SK-N-MC (cell line): ENCODE measurements at regions not wholly inside any gene's neighbourhood (a gene's known extent, or its start where the extent isn't known, plus 50 kb on each side); places are given as distances from the start of the nearest gene placed in this dataset.

Source experiments
- DNase-seq: peaks from one replicate; pipeline ENCODE4 v3.0.0-alpha.2; 2011; ENCODE audit warnings: low read depth, low spot score
- H3K27ac ChIP-seq: fragments of 200-600 bp; sonication (generic); 2 replicates; pipeline ENCODE4 v1.5.1; 2016; ENCODE audit warnings: mixed run types
- H3K36me3 ChIP-seq: fragments of 200-600 bp; sonication (generic); 2 replicates; pipeline ENCODE4 v1.6.1; 2017; ENCODE audit warnings: antibody characterized with exemption, low read length, mixed read lengths; ENCODE audit not compliant: insufficient read depth
- H3K4me3 ChIP-seq: fragments of 200-600 bp; sonication (generic); 2 replicates; pipeline ENCODE4 v1.5.1; 2016
- H3K9ac ChIP-seq: fragments of 200-600 bp; sonication (generic); 2 replicates; pipeline ENCODE4 v1.8.0; 2017; ENCODE audit warnings: mixed run types, mixed read lengths; ENCODE audit not compliant: insufficient read length
- H3K9me3 ChIP-seq: fragments of 200-600 bp; sonication (generic); 2 replicates; pipeline ENCODE4 v1.6.1; 2017; ENCODE audit warnings: low read depth, mild to moderate bottlenecking, antibody characterized with exemption, low read length, moderate library complexity, mixed read lengths
- EZH2 ChIP-seq: fragments of 200-600 bp; sonication (generic); IDR thresholded peaks from one replicate; pipeline ENCODE4 v1.6.1; 2017; ENCODE audit warnings: antibody characterized with exemption
- FOXP2 ChIP-seq: optimal IDR thresholded peaks from 2 replicates; pipeline ENCODE3; 2011; ENCODE audit warnings: mild to moderate bottlenecking, moderate library complexity; ENCODE audit not compliant: insufficient read depth; ENCODE audit errors: extremely low read length, control extremely low read depth
- POLR2AphosphoS5 ChIP-seq: IDR thresholded peaks from 2 replicates; pipeline ENCODE4 v1.6.1; 2012; ENCODE audit warnings: mild to moderate bottlenecking, low read depth, low read length, borderline replicate concordance

- Histone ChIP-seq H3K4me3 (no peak overlapping the region), H3K36me3 (no peaks in the 10 kb centered on the region), H3K9me3 (no peaks in the 10 kb centered on the region), H3K27ac (no peak overlapping the region), H3K9ac (no peak overlapping the region)
- TF ChIP-seq FOXP2: no peak
- no peak for TF ChIP-seq POLR2AphosphoS5
- no peak for TF ChIP-seq EZH2
- no peak for DNase-seq
These were observed 181.2 kb upstream of the RARB start for GRCh38 chr3:25246913-25247312.

GRCh38 chr3:25252291-25252690, 175.8 kb upstream of the RARB start:
- Histone ChIP-seq H3K27ac (no peak overlapping the region), H3K4me3 (no peak overlapping the region), H3K9ac (no peak overlapping the region), H3K36me3 (no peaks in the 10 kb centered on the region), H3K9me3 (no peaks in the 10 kb centered on the region)
- DNase-seq: no peak
- TF ChIP-seq EZH2 (no peak), FOXP2 (no peak), POLR2AphosphoS5 (no peak)

- Histone ChIP-seq H3K9ac (no peak overlapping the region), H3K9me3 (no peaks in the 10 kb centered on the region), H3K36me3 (no peaks in the 10 kb centered on the region), H3K4me3 (no peak overlapping the region), H3K27ac (no peak overlapping the region)
- no peak for DNase-seq
- TF ChIP-seq POLR2AphosphoS5 (no peak), EZH2 (no peak), FOXP2 (no peak)
These were observed 171.0 kb upstream of the RARB start for GRCh38 chr3:25257026-25257425.

GRCh38 chr3:25259871-25260270, 168.2 kb upstream of the RARB start:
- TF ChIP-seq FOXP2 (no peak), EZH2 (no peak)
- H3K36me3 ChIP-seq: no peaks in the 10 kb centered on the region
- no peak overlapping the region for H3K9ac ChIP-seq
- H3K9me3 ChIP-seq: no peaks in the 10 kb centered on the region
- no peak for DNase-seq
- H3K27ac ChIP-seq: no peak overlapping the region
- H3K4me3 ChIP-seq: no peak overlapping the region

GRCh38 chr3:25262322-25262721, 165.7 kb upstream of the RARB start:
- no peak overlapping the region for H3K4me3 ChIP-seq
- H3K27ac ChIP-seq: no peak overlapping the region
- no peaks in the 10 kb centered on the region for H3K9me3 ChIP-seq
- no peak for DNase-seq
- no peaks in the 10 kb centered on the region for H3K36me3 ChIP-seq
- H3K9ac ChIP-seq: no peak overlapping the region
- TF ChIP-seq FOXP2 (no peak), EZH2 (no peak), POLR2AphosphoS5 (no peak)

- Histone ChIP-seq H3K27ac (no peak overlapping the region), H3K9me3 (no peaks in the 10 kb centered on the region), H3K36me3 (no peaks in the 10 kb centered on the region), H3K4me3 (no peak overlapping the region), H3K9ac (no peak overlapping the region)
- TF ChIP-seq EZH2 (no peak), FOXP2 (no peak), POLR2AphosphoS5 (no peak)
- DNase-seq: no peak
These were observed 162.8 kb upstream of the RARB start for GRCh38 chr3:25265284-25265683.

GRCh38 chr3:25266677-25267076, 161.4 kb upstream of the RARB start:
- no peak overlapping the region for H3K27ac ChIP-seq
- H3K36me3 ChIP-seq: no peaks in the 10 kb centered on the region
- no peaks in the 10 kb centered on the region for H3K9me3 ChIP-seq
- H3K4me3 ChIP-seq: no peak overlapping the region
- no peak for DNase-seq
- no peak overlapping the region for H3K9ac ChIP-seq
- no peak for TF ChIP-seq POLR2AphosphoS5
- no peak for TF ChIP-seq FOXP2
- no peak for TF ChIP-seq EZH2

- DNase-seq: no peak
- Histone ChIP-seq H3K27ac (no peak overlapping the region), H3K9ac (no peak overlapping the region), H3K4me3 (no peak overlapping the region), H3K36me3 (no peaks in the 10 kb centered on the region), H3K9me3 (no peaks in the 10 kb centered on the region)
- TF ChIP-seq POLR2AphosphoS5: no peak
- TF ChIP-seq FOXP2: no peak
- TF ChIP-seq EZH2: no peak
These were observed 156.0 kb upstream of the RARB start for GRCh38 chr3:25272090-25272489.

GRCh38 chr3:25273582-25274171, 154.4 kb upstream of the RARB start:
- Histone ChIP-seq H3K9ac (no peak overlapping the region), H3K9me3 (no peaks in the 10 kb centered on the region), H3K4me3 (no peak overlapping the region), H3K27ac (no peak overlapping the region), H3K36me3 (no peaks in the 10 kb centered on the region)
- TF ChIP-seq POLR2AphosphoS5 (no peak), EZH2 (no peak), FOXP2 (no peak)
- DNase-seq: no peak
